Stimulated activated CD4-positive, alpha-beta T cell treated with anti-CD3 and anti-CD28 coated beads, Interleukin-12 subunit alpha, Interleukin-12 subunit beta, amount 100 ng/mL, for 48 hours (primary cell): ENCODE measurements at regions not wholly inside any gene's neighbourhood (a gene's known extent, or its start where the extent isn't known, plus 50 kb on each side); places are given as distances from the start of the nearest gene placed in this dataset.

Source experiments
- DNase-seq, 3 donors: peaks; one replicate each; pipeline ENCODE4 v3.0.0-alpha.2; 2020; ENCODE audit warnings: low read depth in 2 of 3, low spot score in 1 of 3

GRCh38 chr5:173383711-173384110 is 55.5 kb upstream of the STC2 start:
- no peak for DNase-seq

GRCh38 chr5:173378727-173379126 is 50.5 kb upstream of the STC2 start:
- DNase-seq = no peak
